GM10266 (cell line): ENCODE measurements at regions not wholly inside any gene's neighbourhood (a gene's known extent, or its start where the extent isn't known, plus 50 kb on each side); places are given as distances from the start of the nearest gene placed in this dataset.

Experiments
- DNase-seq: peaks from one replicate; pipeline ENCODE4 v3.0.0; 2012; ENCODE audit errors: extremely low spot score
- CTCF ChIP-seq: IDR thresholded peaks from 2 replicates; pipeline ENCODE4 v1.5.1; 2012; ENCODE audit warnings: mild to moderate bottlenecking, low read depth; ENCODE audit not compliant: control insufficient read depth, insufficient read depth; ENCODE audit errors: missing control alignments

- DNase-seq = no peak
- TF ChIP-seq CTCF = no peak
Measured at GRCh38 chr5:152092580-152092979, 167.9 kb upstream of the GLRA1 start.

- TF ChIP-seq CTCF = no peak
- DNase-seq = no peak
Measured at GRCh38 chr5:152089644-152090043, 165.0 kb upstream of the GLRA1 start.

- TF ChIP-seq CTCF = no peak
Measured at GRCh38 chr5:152086668-152087067, 162.0 kb upstream of the GLRA1 start.

GRCh38 chr5:152084476-152084875, 159.8 kb upstream of the GLRA1 start:
- TF ChIP-seq CTCF = no peak

More at GRCh38 chr5:152086668-152087067, 162.0 kb upstream of the GLRA1 start:
- no peak for DNase-seq

GRCh38 chr5:152083231-152083630, 158.6 kb upstream of the GLRA1 start:
- no peak for TF ChIP-seq CTCF
- no peak for DNase-seq

More at GRCh38 chr5:152084476-152084875, 159.8 kb upstream of the GLRA1 start:
- no peak for DNase-seq

GRCh38 chr5:152072091-152072490, 147.4 kb upstream of the GLRA1 start:
- DNase-seq = no peak

GRCh38 chr5:152070591-152070990, 145.9 kb upstream of the GLRA1 start:
- no peak for DNase-seq
- no peak for TF ChIP-seq CTCF

More at GRCh38 chr5:152072091-152072490, 147.4 kb upstream of the GLRA1 start:
- TF ChIP-seq CTCF = no peak
